Right ventricle myocardium superior (tissue), 1 donor: ENCODE measurements at regions not wholly inside any gene's neighbourhood (a gene's known extent, or its start where the extent isn't known, plus 50 kb on each side); places are given as distances from the start of the nearest gene placed in this dataset.
A peak's percentile ranks its signal among the peaks of the same experiment; 100 is the strongest.

ENCODE experiments used
- ATAC-seq: fragments of 200-7000 bp; cut with Tn5 transposase; one replicate; pipeline ENCODE4 v1.9.1; 2020; ENCODE audit warnings: mild to moderate bottlenecking; ENCODE audit not compliant: poor library complexity
- DNase-seq: peaks from one replicate; pipeline ENCODE4 v3.0.0-alpha.2; 2020
- intact Hi-C: fragments of 100-400 bp; cut with DNase I; formaldehyde crosslinking; loops from one replicate; pipeline ENCODE4 v1.11.2; 2022
- donor health status: DM: no; HTN: yes; CAD: no; lungs with severe emphysema.

GRCh38 chr15:62541250-62541649 lies 376.2 kb upstream of the C2CD4B start:
- intact Hi-C loops = no loop called here
- ATAC-seq = peak; percentile 13

DNA sequence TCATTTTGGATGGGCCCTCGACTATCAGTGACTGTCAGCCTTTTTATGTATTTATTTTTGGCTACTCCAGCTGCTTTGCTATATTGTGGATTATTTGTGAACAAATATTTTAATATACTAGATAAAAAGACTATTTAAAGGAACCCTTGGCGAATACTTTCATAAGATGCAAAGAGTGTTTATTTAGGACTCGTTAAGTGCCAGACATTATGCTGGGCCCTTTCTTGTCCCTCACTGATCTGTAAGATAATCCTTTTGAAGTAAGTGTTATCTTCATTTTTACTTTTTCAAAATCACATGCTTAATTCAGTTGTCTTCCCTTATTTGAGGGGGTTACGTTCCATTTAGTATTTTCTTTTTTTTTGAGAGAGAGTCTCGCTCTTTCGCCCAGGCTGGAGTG lies 376.8 kb upstream of the C2CD4B start:
- intact Hi-C loops = no loop called here
- ATAC-seq (no peak), DNase-seq (no peak)

More at GRCh38 chr15:62541250-62541649, 376.2 kb upstream of the C2CD4B start:
- no peak for DNase-seq

- intact Hi-C loops = no loop called here
- ATAC-seq (no peak), DNase-seq (no peak)
Measured at GRCh38 chr15:62544446-62544845, 379.4 kb upstream of the C2CD4B start.

DNA sequence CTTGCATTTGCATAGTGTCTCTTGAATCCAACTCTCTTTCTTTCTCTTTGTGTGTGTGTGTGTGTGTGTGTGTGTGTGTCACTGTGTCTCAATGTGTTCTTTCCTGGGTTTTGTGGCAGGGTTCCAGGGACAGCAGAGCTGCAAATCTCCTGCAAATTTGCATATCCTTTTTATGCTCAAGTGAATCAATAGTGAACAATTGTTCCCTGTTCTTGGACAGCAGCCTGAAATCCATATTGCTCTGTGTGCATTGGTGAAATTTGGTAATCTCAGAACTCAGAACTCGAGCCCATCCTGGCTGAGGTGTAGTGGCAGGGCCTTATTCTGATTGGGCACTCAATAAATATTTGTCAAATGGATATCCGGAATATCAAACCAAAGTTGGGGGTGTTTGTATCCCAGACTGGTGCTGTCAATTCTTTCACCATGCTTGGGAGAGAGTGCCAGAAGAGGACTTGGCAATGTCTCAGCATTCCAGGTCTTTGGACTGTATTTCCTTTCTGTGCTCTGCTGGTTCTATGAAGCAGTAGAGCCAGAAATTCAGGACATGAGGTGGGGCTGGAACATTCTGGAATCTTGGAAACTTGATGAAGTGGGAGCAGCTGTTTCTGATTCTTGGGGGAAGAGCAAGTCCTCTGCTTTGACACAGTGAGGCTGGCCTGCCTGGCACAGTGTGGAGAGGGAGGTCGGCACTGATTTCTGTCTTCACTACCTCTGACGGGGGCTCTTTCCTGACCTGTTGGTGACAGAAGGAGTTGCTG lies 380.6 kb upstream of the C2CD4B start:
- ATAC-seq (peak; percentile 76), DNase-seq (no peak)
- intact Hi-C loops = no loop called here

GRCh38 chr15:62546628-62547027 lies 381.5 kb upstream of the C2CD4B start:
- intact Hi-C loops = no loop called here
- DNase-seq = no peak
- ATAC-seq = peak; percentile 13

GRCh38 chr15:62547584-62547983 lies 382.5 kb upstream of the C2CD4B start:
- peak; percentile 61 for ATAC-seq
- no peak for DNase-seq
- intact Hi-C loops = no loop called here

GRCh38 chr15:62549345-62549970 lies 384.4 kb upstream of the C2CD4B start:
- intact Hi-C loops = no loop called here
- no peak for ATAC-seq
- DNase-seq = no peak

GRCh38 chr15:62550106-62550505 lies 385.0 kb upstream of the C2CD4B start:
- no peak for ATAC-seq
- intact Hi-C loops = no loop called here
- DNase-seq = no peak

DNA sequence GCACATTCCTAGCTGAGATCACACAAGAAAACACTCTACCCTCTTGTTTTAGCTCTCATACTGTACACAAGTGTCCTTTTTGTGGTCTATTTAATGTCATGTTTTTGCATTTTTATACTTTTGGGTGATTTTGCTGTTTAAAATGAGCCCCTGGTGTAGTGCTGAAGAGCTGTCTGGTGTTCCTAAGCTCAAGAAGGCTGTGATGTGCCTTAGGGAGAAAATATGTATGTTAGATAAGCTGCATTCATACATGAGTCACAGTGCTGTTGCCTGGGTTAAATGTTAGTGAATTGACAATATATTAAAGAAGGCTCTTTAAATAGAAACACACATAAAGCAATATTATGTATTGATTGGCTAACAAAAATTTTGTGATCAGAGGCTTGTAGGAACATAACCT lies 387.4 kb upstream of the C2CD4B start:
- no peak for ATAC-seq
- DNase-seq = no peak
- intact Hi-C loops = no loop called here

- intact Hi-C loops = no loop called here
- ATAC-seq = no peak
- no peak for DNase-seq
Measured at GRCh38 chr15:62553911-62554563, 389.0 kb upstream of the C2CD4B start.

- intact Hi-C loops = no loop called here
Measured at GRCh38 chr15:62558640-62559380, 393.7 kb upstream of the C2CD4B start.

GRCh38 chr15:62559381-62559733 lies 394.3 kb upstream of the C2CD4B start:
- ATAC-seq = peak; percentile 56
- DNase-seq = no peak
- intact Hi-C loops = no loop called here

More at GRCh38 chr15:62558640-62559380, 393.7 kb upstream of the C2CD4B start:
- peak; percentile 82 for ATAC-seq
- DNase-seq = peak; percentile 54

GRCh38 chr15:62561059-62561519 lies 396.0 kb upstream of the C2CD4B start:
- intact Hi-C loops = loop anchor here (10.0 kb wide), 1 partner anchor 166 kb away; the partner anchor contains the start of gene TLN2
- DNase-seq = no peak

DNA sequence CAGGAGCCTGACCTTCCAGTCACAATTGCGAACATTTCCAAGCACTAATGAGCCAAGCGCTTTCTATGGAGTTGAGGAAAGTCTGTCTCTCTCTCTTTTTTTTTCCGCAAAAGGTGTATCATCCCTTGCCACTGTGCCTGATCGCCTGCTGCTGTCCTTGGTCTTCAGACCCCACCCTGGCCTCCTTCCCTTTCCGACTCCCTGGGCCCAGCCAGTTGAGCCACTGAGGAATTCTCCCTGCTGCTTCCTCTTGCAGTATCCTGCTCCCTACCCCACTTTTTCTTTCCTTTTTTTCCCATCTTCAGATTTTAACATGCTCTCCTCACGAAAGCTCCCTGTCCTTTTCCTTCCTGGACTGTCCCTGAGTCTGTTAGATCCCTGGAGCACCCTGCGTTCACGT lies 396.5 kb upstream of the C2CD4B start:
- intact Hi-C loops = loop anchor here (10.0 kb wide), 1 partner anchor 167 kb away; the partner anchor contains the start of gene TLN2
- DNase-seq = no peak
- ATAC-seq = no peak

More at GRCh38 chr15:62561059-62561519, 396.0 kb upstream of the C2CD4B start:
- peak; percentile 47 for ATAC-seq

DNA sequence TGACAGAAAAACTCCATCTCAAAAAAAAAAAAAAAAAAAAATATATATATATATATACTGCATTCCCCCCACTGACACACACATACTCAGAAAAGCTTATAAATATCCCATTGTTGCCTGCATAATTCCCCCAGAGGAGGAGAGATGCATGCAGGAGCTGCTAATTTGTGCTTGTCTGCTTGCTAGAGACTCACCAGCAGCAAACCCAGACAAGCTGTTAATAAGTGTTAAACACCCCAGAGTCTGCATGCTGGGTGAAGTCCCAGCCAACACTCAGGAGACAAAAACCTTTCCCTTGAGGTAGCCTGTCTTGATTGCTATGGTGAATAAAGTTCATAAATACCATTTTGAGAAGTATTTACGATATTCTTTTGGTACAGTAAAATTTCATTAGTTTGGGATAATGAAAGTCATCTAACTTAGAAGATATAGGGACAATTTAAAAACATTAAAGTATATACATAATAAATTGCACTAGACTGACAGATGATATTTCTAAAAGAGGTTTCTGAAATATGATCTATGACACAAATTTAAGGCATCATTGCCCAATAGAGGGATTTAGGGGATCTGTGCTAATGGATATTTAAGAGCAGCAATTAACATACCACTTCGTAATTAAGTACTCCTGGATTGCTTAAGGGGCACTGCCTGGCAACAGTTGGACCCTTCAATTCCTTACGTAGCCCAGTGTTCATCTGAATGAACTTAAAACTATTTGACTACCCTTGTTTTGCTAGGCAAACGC lies 400.0 kb upstream of the C2CD4B start:
- no peak for ATAC-seq
- intact Hi-C loops = loop anchor here (10.0 kb wide), 1 partner anchor 170 kb away; the partner anchor contains the start of gene TLN2
- no peak for DNase-seq

- ATAC-seq = no peak
- intact Hi-C loops = loop anchor here (10.0 kb wide), 1 partner anchor 171 kb away; the partner anchor contains the start of gene TLN2
- DNase-seq = no peak
Measured at GRCh38 chr15:62565634-62566026, 400.5 kb upstream of the C2CD4B start.

GRCh38 chr15:62566248-62566647 lies 401.2 kb upstream of the C2CD4B start:
- ATAC-seq (no peak), DNase-seq (no peak)
- intact Hi-C loops = loop anchor here (10.0 kb wide), 1 partner anchor 171 kb away; the partner anchor contains the start of gene TLN2

- DNase-seq (no peak), ATAC-seq (no peak)
- intact Hi-C loops = loop anchor here (10.0 kb wide), 1 partner anchor 173 kb away; the partner anchor contains the start of gene TLN2
Measured at GRCh38 chr15:62567501-62567900, 402.4 kb upstream of the C2CD4B start.
